Cardiac muscle cell (in vitro differentiated cells and primary cell): ENCODE measurements at regions not wholly inside any gene's neighbourhood (a gene's known extent, or its start where the extent isn't known, plus 50 kb on each side); places are given as distances from the start of the nearest gene placed in this dataset.

Source experiments
- DNase-seq, 2 donors: peaks; one replicate each; pipeline versions ENCODE4 v3.0.0 to v3.0.0-alpha.2; 2010 to 2017; ENCODE audit warnings: low read depth in 1 of 2, low spot score in 1 of 2
- H3K27ac ChIP-seq: fragments of 200-600 bp; sonication (generic); 2 replicates; pipeline ENCODE4 v1.5.1; 2016
- H3K27me3 ChIP-seq: fragments of 200-600 bp; sonication (generic); 2 replicates; pipeline ENCODE4 v1.6.0; 2016; ENCODE audit warnings: control low read depth
- H3K36me3 ChIP-seq: fragments of 200-600 bp; sonication (generic); 2 replicates; pipeline ENCODE4 v1.5.1; 2016; ENCODE audit warnings: control low read depth
- H3K4me1 ChIP-seq: fragments of 200-600 bp; sonication (generic); 2 replicates; pipeline ENCODE4 v1.8.1; 2017; ENCODE audit warnings: low read depth, mild to moderate bottlenecking, mixed run types
- H3K4me3 ChIP-seq: fragments of 200-600 bp; sonication (generic); 2 replicates; pipeline ENCODE4 v1.5.1; 2016; ENCODE audit warnings: mild to moderate bottlenecking
- H3K9me3 ChIP-seq: fragments of 200-600 bp; sonication (generic); 2 replicates; pipeline ENCODE4 v1.5.1; 2017; ENCODE audit warnings: low read depth, mild to moderate bottlenecking, control low read depth
- CTCF ChIP-seq: IDR thresholded peaks from 2 replicates; pipeline ENCODE4 v1.5.1; 2012; ENCODE audit warnings: low read depth, mild to moderate bottlenecking, low read length

GRCh38 chr5:110343616-110344015 lies 382.9 kb downstream of the TMEM232 start:
- H3K36me3 ChIP-seq, result no peaks in the 10 kb centered on the region

GRCh38 chr5:110345623-110346022 lies 380.8 kb downstream of the TMEM232 start:
- Histone ChIP-seq H3K9me3 (no peaks in the 10 kb centered on the region), H3K4me3 (no peak overlapping the region), H3K36me3 (no peaks in the 10 kb centered on the region), H3K4me1 (no peaks in the 10 kb centered on the region), H3K27me3 (no peaks in the 10 kb centered on the region), H3K27ac (no peak overlapping the region)
- no peak for TF ChIP-seq CTCF
- DNase-seq, result no peak

More at GRCh38 chr5:110343616-110344015, 382.9 kb downstream of the TMEM232 start:
- Histone ChIP-seq H3K27ac (no peak overlapping the region), H3K4me1 (no peaks in the 10 kb centered on the region), H3K4me3 (no peak overlapping the region), H3K9me3 (no peaks in the 10 kb centered on the region), H3K27me3 (no peaks in the 10 kb centered on the region)
- peak; percentile 16 for TF ChIP-seq CTCF
- peak in 1 of 2 donors; percentile 27 for DNase-seq

- no peak for TF ChIP-seq CTCF
- no peak overlapping the region for H3K27ac ChIP-seq
- H3K4me3 ChIP-seq, result no peak overlapping the region
- no peaks in the 10 kb centered on the region for H3K36me3 ChIP-seq
- H3K9me3 ChIP-seq, result no peaks in the 10 kb centered on the region
- DNase-seq, result no peak
- no peaks in the 10 kb centered on the region for H3K27me3 ChIP-seq
- H3K4me1 ChIP-seq, result no peaks in the 10 kb centered on the region
These were observed 379.5 kb downstream of the TMEM232 start for GRCh38 chr5:110346893-110347358.

DNA sequence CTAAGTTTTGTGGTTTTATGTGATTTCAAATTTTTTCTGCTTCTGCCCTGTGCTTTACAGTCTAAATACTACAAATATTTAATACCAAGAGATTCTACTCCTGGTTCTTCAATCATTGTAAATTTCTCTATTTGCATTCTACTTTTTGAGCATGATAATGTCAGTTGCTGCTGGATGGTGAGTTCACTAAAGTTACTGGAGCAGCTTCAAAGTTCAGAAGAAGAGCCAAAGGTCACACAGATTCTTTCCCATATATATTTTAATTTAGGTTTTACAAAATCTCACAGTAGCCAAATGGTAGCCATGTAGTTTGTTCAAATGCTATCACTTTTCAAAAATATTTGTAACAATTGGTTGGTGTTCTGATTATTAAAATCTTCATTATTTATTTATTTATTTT lies 378.7 kb downstream of the TMEM232 start:
- Histone ChIP-seq H3K9me3 (no peaks in the 10 kb centered on the region), H3K4me3 (no peak overlapping the region), H3K27ac (no peak overlapping the region), H3K27me3 (no peaks in the 10 kb centered on the region), H3K4me1 (no peaks in the 10 kb centered on the region), H3K36me3 (no peaks in the 10 kb centered on the region)
- no peak for TF ChIP-seq CTCF
- no peak for DNase-seq

DNA sequence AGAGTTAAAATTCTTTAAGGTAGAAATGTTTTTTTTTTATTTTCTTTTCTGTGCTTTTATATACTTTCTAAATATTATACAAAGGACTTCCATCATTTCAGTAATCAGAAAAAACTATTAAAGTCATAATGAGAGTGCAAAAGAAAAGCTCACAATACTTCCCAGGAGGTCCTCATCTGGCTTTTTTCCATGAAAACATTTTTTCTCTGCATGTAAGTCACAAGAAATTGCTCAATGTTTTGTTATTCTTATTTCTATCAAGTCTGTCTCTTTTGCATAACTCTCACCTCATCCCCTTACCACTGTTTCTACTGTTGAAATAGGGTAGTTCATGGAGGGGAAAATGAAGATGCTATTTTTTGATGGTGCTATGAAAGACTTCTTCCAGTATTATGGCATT lies 375.0 kb downstream of the TMEM232 start:
- peak in 1 of 2 donors; percentile 8 for DNase-seq
- H3K4me3 ChIP-seq, result no peak overlapping the region
- no peak overlapping the region for H3K27ac ChIP-seq
- H3K27me3 ChIP-seq, result no peaks in the 10 kb centered on the region
- H3K9me3 ChIP-seq, result no peaks in the 10 kb centered on the region
- no peak for TF ChIP-seq CTCF
- H3K4me1 ChIP-seq, result no peaks in the 10 kb centered on the region
- no peaks in the 10 kb centered on the region for H3K36me3 ChIP-seq

DNA sequence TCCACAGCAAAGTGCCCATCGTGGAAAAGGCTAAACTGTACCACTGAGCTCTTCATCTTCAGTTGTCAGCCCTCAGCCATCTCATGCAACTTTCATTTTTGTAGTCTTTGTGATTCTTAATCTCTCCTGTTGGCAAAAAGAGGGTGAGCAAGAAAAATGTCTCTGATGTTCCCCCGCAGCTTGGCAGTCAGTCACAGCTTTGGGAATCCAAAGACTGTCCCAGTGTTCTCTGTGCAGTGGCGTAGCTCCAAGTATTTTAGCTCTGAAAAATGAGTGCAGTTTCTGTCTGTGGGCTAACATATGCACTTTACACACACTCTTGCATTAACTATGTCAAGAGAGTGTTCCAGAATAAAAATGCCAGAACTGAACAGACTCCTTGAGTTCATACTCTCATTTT lies 372.2 kb downstream of the TMEM232 start:
- TF ChIP-seq CTCF, result no peak
- DNase-seq, result peak in 1 of 2 donors; percentile 8
- no peaks in the 10 kb centered on the region for H3K27me3 ChIP-seq

More for the DNA sequence above, 372.2 kb downstream of the TMEM232 start:
- H3K4me1 ChIP-seq, result no peaks in the 10 kb centered on the region
- no peaks in the 10 kb centered on the region for H3K36me3 ChIP-seq
- no peaks in the 10 kb centered on the region for H3K9me3 ChIP-seq
- no peak overlapping the region for H3K27ac ChIP-seq
- H3K4me3 ChIP-seq, result no peak overlapping the region
